H9 (cell line): ENCODE measurements at regions not wholly inside any gene's neighbourhood (a gene's known extent, or its start where the extent isn't known, plus 50 kb on each side); places are given as distances from the start of the nearest gene placed in this dataset.

Experiments used
- DNase-seq: peaks from one replicate; pipeline ENCODE4 v3.0.0-alpha.2; 2017
- H2AFZ ChIP-seq: one replicate; pipeline ENCODE4 v1.6.1; 2013; ENCODE audit warnings: mild to moderate bottlenecking, low read length, control low read depth, moderate library complexity
- H2AK5ac ChIP-seq: 2 replicates; pipeline ENCODE4 v1.6.1; 2013; ENCODE audit warnings: low read length, control low read depth, mixed read lengths; ENCODE audit not compliant: insufficient read length
- H2BK120ac ChIP-seq: one replicate; pipeline ENCODE4 v1.6.1; 2013; ENCODE audit warnings: low read depth, mild to moderate bottlenecking, low read length, control low read depth, inconsistent platforms; ENCODE audit not compliant: poor library complexity, severe bottlenecking
- H2BK12ac ChIP-seq: 2 replicates; pipeline ENCODE4 v1.6.1; 2013; ENCODE audit warnings: low read length, control low read depth, mixed read lengths, low read depth; ENCODE audit not compliant: insufficient read length
- H2BK15ac ChIP-seq: 2 replicates; pipeline ENCODE4 v1.6.1; 2013; ENCODE audit warnings: low read depth, low read length, control low read depth
- H2BK20ac ChIP-seq: one replicate; pipeline ENCODE4 v1.6.1; 2013; ENCODE audit warnings: low read depth, mild to moderate bottlenecking, low read length, control low read depth, inconsistent platforms; ENCODE audit not compliant: poor library complexity, severe bottlenecking
- H2BK5ac ChIP-seq: 2 replicates; pipeline ENCODE4 v1.6.1; 2013; ENCODE audit warnings: low read length, control low read depth, mixed read lengths; ENCODE audit not compliant: insufficient read length
- H3K14ac ChIP-seq: 2 replicates; pipeline ENCODE4 v1.6.1; 2013; ENCODE audit warnings: low read length, control low read depth; ENCODE audit not compliant: insufficient read depth
- H3K18ac ChIP-seq: 2 replicates; pipeline ENCODE4 v1.6.1; 2013; ENCODE audit warnings: low read depth, mild to moderate bottlenecking, mixed read lengths, low read length, control low read depth; ENCODE audit not compliant: insufficient read length
- H3K23ac ChIP-seq: 2 replicates; pipeline ENCODE4 v1.6.1; 2013; ENCODE audit warnings: low read length, control low read depth, mixed read lengths, low read depth; ENCODE audit not compliant: insufficient read length
- H3K23me2 ChIP-seq: 2 replicates; pipeline ENCODE4 v1.6.1; 2013; ENCODE audit warnings: low read depth, mild to moderate bottlenecking, mixed read lengths, low read length, control low read depth; ENCODE audit not compliant: insufficient read length, poor library complexity, severe bottlenecking
- H3K27ac ChIP-seq: 2 replicates; pipeline ENCODE4 v1.5.1; 2013; ENCODE audit warnings: low read length, control low read depth, mixed read lengths, low read depth; ENCODE audit not compliant: insufficient read length
- H3K27me3 ChIP-seq: 2 replicates; pipeline ENCODE4 v1.6.1; 2013; ENCODE audit warnings: low read length, control low read depth, inconsistent platforms; ENCODE audit not compliant: insufficient read depth
- H3K4ac ChIP-seq: 2 replicates; pipeline ENCODE4 v1.6.1; 2013; ENCODE audit warnings: low read depth, mild to moderate bottlenecking, control low read depth, inconsistent platforms, low read length, moderate library complexity
- H3K4me1 ChIP-seq: 2 replicates; pipeline ENCODE4 v1.6.1; 2013; ENCODE audit warnings: low read length, control low read depth, inconsistent platforms; ENCODE audit not compliant: insufficient read depth
- H3K4me2 ChIP-seq: 2 replicates; pipeline ENCODE4 v1.6.1; 2013; ENCODE audit warnings: low read length, control low read depth, mixed read lengths; ENCODE audit not compliant: insufficient read length, insufficient read depth
- H3K56ac ChIP-seq: 2 replicates; pipeline ENCODE4 v1.6.1; 2013; ENCODE audit warnings: low read depth, mild to moderate bottlenecking, mixed read lengths, low read length, control low read depth; ENCODE audit not compliant: insufficient read length
- H3K79me1 ChIP-seq: 2 replicates; pipeline ENCODE4 v1.6.1; 2013; ENCODE audit warnings: low read depth, mild to moderate bottlenecking, moderate library complexity, low read length, control low read depth, inconsistent platforms; ENCODE audit not compliant: insufficient read depth, poor library complexity, severe bottlenecking
- H3K79me2 ChIP-seq: 2 replicates; pipeline ENCODE4 v1.6.1; 2013; ENCODE audit warnings: low read length, control low read depth, inconsistent platforms; ENCODE audit not compliant: insufficient read depth
- H3K9ac ChIP-seq: 2 replicates; pipeline ENCODE4 v1.6.1; 2013; ENCODE audit warnings: low read length, control low read depth, mixed read lengths; ENCODE audit not compliant: insufficient read length; ENCODE audit errors: extremely low read depth
- H3K9me3 ChIP-seq: one replicate; pipeline ENCODE4 v1.6.1; 2013; ENCODE audit warnings: low read depth, low read length, inconsistent platforms; ENCODE audit not compliant: control insufficient read depth
- H3T11ph ChIP-seq: one replicate; pipeline ENCODE4 v1.6.1; 2013; ENCODE audit warnings: mild to moderate bottlenecking, low read length, control low read depth, inconsistent platforms
- H4K20me1 ChIP-seq: one replicate; pipeline ENCODE4 v1.6.1; 2013; ENCODE audit not compliant: control insufficient read depth, insufficient read length, insufficient read depth
- H4K5ac ChIP-seq: 2 replicates; pipeline ENCODE4 v1.6.1; 2013; ENCODE audit warnings: low read depth, mild to moderate bottlenecking, mixed read lengths, low read length, control low read depth; ENCODE audit not compliant: insufficient read length
- H4K8ac ChIP-seq: replicated peaks from 2 replicates; pipeline ENCODE4 v1.6.1; 2013; ENCODE audit warnings: low read length, control low read depth, mixed read lengths, low read depth; ENCODE audit not compliant: insufficient read length
- H4K91ac ChIP-seq: 2 replicates; pipeline ENCODE4 v1.6.1; 2013; ENCODE audit warnings: low read depth, mild to moderate bottlenecking, moderate library complexity, mixed read lengths, low read length, control low read depth; ENCODE audit not compliant: insufficient read length
- H3K27ac Mint-ChIP-seq, 3 experiments: 2 replicates in 2 of 3; 3 replicates in 1 of 3; pipeline ENCODE4 v1.8.0; 2020 to 2021; ENCODE audit warnings: mixed read lengths in 3 of 3, mild to moderate bottlenecking in 1 of 3, moderate library complexity in 1 of 3
- H3K27me3 Mint-ChIP-seq: 2 replicates; pipeline ENCODE4 v1.8.0; 2021; ENCODE audit warnings: low read depth, mild to moderate bottlenecking, moderate library complexity, mixed read lengths
- H3K36me3 Mint-ChIP-seq, 3 experiments: 2 replicates in 2 of 3; 3 replicates in 1 of 3; pipeline ENCODE4 v1.8.0; 2020 to 2021; ENCODE audit warnings: low read depth in 3 of 3, mixed read lengths in 3 of 3; ENCODE audit not compliant: insufficient read depth in 1 of 3
- H3K4me1 Mint-ChIP-seq, 2 experiments: 2 replicates each; pipeline ENCODE4 v1.8.0; 2020; ENCODE audit warnings: mixed read lengths in 2 of 2
- H3K4me3 Mint-ChIP-seq, 2 experiments: 2 replicates in 1 of 2; 3 replicates in 1 of 2; pipeline ENCODE4 v1.8.0; 2020 to 2021; ENCODE audit warnings: mild to moderate bottlenecking in 2 of 2, mixed read lengths in 2 of 2, moderate library complexity in 1 of 2
- H3K9me3 Mint-ChIP-seq, 2 experiments: 2 replicates in 1 of 2; 3 replicates in 1 of 2; pipeline ENCODE4 v1.8.0; 2020; ENCODE audit warnings: mild to moderate bottlenecking in 2 of 2, mixed read lengths in 2 of 2, moderate library complexity in 1 of 2
- WGBS: extraction: QIAGEN DNeasy Blood & Tissue Kit; methylation state at CpG from one replicate; pipeline ENCODE4 v1.1.7; 2013; ENCODE audit warnings: missing lambda C conversion rate, low lambda C conversion rate, mixed read lengths; ENCODE audit not compliant: insufficient read length; ENCODE audit errors: extremely low coverage; 5-methylcytosine and 5-hydroxymethylcytosine counted together
- TF ChIP-seq, protein P1 (sequence below): fragments of 200-600 bp; sonication (generic); conservative IDR thresholded peaks from 3 replicates; pipeline ENCODE4 v1.8.0; 2021; ENCODE audit warnings: antibody characterized with exemption, mild to moderate bottlenecking

DNA sequence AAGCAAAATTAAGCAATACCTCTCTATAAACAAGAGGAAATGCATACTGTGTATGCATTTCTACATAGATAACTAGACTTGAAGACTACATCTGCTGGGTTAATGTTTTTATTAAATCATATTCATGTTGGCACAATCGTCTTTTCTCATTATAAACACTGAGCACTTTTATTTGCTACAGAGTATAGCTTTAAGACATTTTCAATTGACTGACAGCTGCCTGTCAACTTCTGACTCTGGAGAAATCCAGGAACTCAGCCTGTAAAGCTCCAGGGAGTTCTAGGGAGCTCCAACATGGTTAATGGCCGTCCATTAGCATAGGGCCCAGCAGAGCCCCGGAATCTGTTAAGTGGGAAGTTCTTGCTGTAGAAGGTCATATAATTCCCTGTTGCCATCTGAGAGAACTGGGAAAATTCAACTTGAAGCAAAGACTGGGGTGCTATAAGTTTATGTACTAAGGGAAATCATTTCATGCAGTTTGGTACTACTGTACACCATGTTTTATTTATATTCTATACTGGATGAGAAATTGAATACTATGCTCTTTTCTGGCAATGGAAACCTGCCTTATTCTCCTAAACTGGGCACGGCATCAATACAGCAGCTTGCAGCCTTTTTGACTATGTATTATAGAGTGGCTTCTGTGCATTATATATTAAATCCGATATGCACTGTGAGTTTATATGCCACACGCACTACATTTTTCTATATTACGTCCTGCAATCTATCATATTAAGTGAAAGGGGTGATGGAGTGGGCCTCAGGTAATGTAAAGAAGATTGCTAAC, 243.5 kb upstream of the ZNF521 start:
- Mint-ChIP-seq H3K27me3 (no peaks in the 10 kb centered on the region), H3K4me1 (peaks cover 0 to 8% of the 10 kb centered on the region in 2 experiments; a peak in 2 of 4 replicates), H3K36me3 (no peaks in the 10 kb centered on the region), H3K4me3 (no peak overlapping the region), H3K9me3 (no peaks in the 10 kb centered on the region), H3K27ac (no peak overlapping the region)
- Histone ChIP-seq H4K91ac (no peak overlapping the region), H3K27me3 (no peaks in the 10 kb centered on the region), H4K8ac (no peak overlapping the region), H3K79me2 (no peaks in the 10 kb centered on the region), H3K79me1 (no peaks in the 10 kb centered on the region), H3K4me1 (no peaks in the 10 kb centered on the region), H3K23ac (no peak overlapping the region), H2BK15ac (no peak overlapping the region), H4K20me1 (no peaks in the 10 kb centered on the region), H3K23me2 (no peaks in the 10 kb centered on the region), H3K9ac (no peak overlapping the region), H3K9me3 (no peaks in the 10 kb centered on the region), H3K4me2 (no peak overlapping the region), H4K5ac (no peak overlapping the region), H3K27ac (no peak overlapping the region), H2BK120ac (no peak overlapping the region), H3K56ac (no peak overlapping the region), H3K14ac (no peak overlapping the region), H3T11ph (no peak overlapping the region), H2AFZ (no peak overlapping the region), H2BK5ac (no peak overlapping the region), H2BK12ac (no peak overlapping the region), H2BK20ac (no peak overlapping the region), H2AK5ac (no peak overlapping the region), H3K18ac (no peak overlapping the region), H3K4ac (no peak overlapping the region)
- TF ChIP-seq, protein P1, sequence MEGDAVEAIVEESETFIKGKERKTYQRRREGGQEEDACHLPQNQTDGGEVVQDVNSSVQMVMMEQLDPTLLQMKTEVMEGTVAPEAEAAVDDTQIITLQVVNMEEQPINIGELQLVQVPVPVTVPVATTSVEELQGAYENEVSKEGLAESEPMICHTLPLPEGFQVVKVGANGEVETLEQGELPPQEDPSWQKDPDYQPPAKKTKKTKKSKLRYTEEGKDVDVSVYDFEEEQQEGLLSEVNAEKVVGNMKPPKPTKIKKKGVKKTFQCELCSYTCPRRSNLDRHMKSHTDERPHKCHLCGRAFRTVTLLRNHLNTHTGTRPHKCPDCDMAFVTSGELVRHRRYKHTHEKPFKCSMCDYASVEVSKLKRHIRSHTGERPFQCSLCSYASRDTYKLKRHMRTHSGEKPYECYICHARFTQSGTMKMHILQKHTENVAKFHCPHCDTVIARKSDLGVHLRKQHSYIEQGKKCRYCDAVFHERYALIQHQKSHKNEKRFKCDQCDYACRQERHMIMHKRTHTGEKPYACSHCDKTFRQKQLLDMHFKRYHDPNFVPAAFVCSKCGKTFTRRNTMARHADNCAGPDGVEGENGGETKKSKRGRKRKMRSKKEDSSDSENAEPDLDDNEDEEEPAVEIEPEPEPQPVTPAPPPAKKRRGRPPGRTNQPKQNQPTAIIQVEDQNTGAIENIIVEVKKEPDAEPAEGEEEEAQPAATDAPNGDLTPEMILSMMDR: no peak
- WGBS: no CpG with 5 or more reads among the region's 7 CpGs
- no peak for DNase-seq
